H1 (cell line): ENCODE measurements at regions not wholly inside any gene's neighbourhood (a gene's known extent, or its start where the extent isn't known, plus 50 kb on each side); places are given as distances from the start of the nearest gene placed in this dataset.

Experiments
- CTCF ChIA-PET: fragments of 300-600 bp; sonication (Branson Sonifier 250); formaldehyde crosslinking; loops from one replicate; lab custom pipeline; 2021; ENCODE audit not compliant: partially characterized antibody; lab: Charles Lee
- POLR2A ChIA-PET: fragments of 300-600 bp; sonication (Branson Sonifier 250); formaldehyde crosslinking; loops from one replicate; lab custom pipeline; 2021; ENCODE audit warnings: inconsistent platforms; ENCODE audit not compliant: partially characterized antibody; lab: Charles Lee
- DNase-seq, 2 experiments: peaks; one replicate each; pipeline versions ENCODE4 v3.0.0 to v3.0.0-alpha.2; 2010 to 2022; ENCODE audit warnings: low spot score in 2 of 2, low read depth in 1 of 2, mixed read lengths in 1 of 2
- FAIRE-seq: peaks from 2 replicates; lab custom pipeline; 2011; peaks lifted over from hg19 to GRCh38; lab: Jason Lieb, UNC
- H2AFZ ChIP-seq: 2 replicates; pipeline ENCODE4 v1.8.1; 2012; ENCODE audit warnings: low read length, inconsistent platforms
- H2AK5ac ChIP-seq: 2 replicates; pipeline ENCODE4 v1.6.1; 2013; ENCODE audit warnings: low read depth, low read length
- H2BK120ac ChIP-seq: replicated peaks from 2 replicates; pipeline ENCODE3; 2013; ENCODE audit warnings: low read depth, low read length, inconsistent platforms
- H2BK12ac ChIP-seq: 2 replicates; pipeline ENCODE4 v1.6.1; 2013; ENCODE audit warnings: low read depth, low read length
- H2BK15ac ChIP-seq: 2 replicates; pipeline ENCODE4 v1.6.1; 2013; ENCODE audit warnings: low read length
- H2BK20ac ChIP-seq: 2 replicates; pipeline ENCODE4 v1.6.1; 2013; ENCODE audit warnings: low read length
- H2BK5ac ChIP-seq: 2 replicates; pipeline ENCODE4 v1.6.1; 2013; ENCODE audit warnings: low read depth, low read length
- H3K14ac ChIP-seq: 2 replicates; pipeline ENCODE4 v1.6.1; 2013; ENCODE audit warnings: inconsistent platforms; ENCODE audit not compliant: insufficient read length
- H3K18ac ChIP-seq: 2 replicates; pipeline ENCODE4 v1.6.1; 2013; ENCODE audit warnings: low read length; ENCODE audit errors: extremely low read depth
- H3K23ac ChIP-seq: 2 replicates; pipeline ENCODE4 v1.6.1; 2013; ENCODE audit warnings: inconsistent platforms; ENCODE audit not compliant: insufficient read length
- H3K23me2 ChIP-seq: 2 replicates; pipeline ENCODE4 v1.6.1; 2013; ENCODE audit warnings: low read depth, low read length
- H3K27ac ChIP-seq: 2 replicates; pipeline ENCODE4 v1.6.1; 2011; ENCODE audit warnings: low read depth, low read length, inconsistent platforms
- H3K27me3 ChIP-seq, 4 experiments: replicated peaks in 1 of 4; 1 replicate in 1 of 4; 2 replicates in 3 of 4; pipeline versions ENCODE4 v1.6.1 to v1.8.1; 2011 to 2013; ENCODE audit warnings: low read length in 3 of 4, mild to moderate bottlenecking in 3 of 4, inconsistent platforms in 2 of 4, mixed read lengths in 2 of 4, moderate library complexity in 1 of 4; ENCODE audit not compliant: control insufficient read depth in 3 of 4, insufficient read depth in 3 of 4; ENCODE audit errors: extremely low read depth in 1 of 4
- H3K36me3 ChIP-seq, 4 experiments: 2 replicates each; pipeline versions ENCODE4 v1.6.1 to v1.8.1; 2011 to 2013; ENCODE audit warnings: mild to moderate bottlenecking in 4 of 4, low read length in 3 of 4, moderate library complexity in 2 of 4, control low read depth in 1 of 4, inconsistent platforms in 1 of 4; ENCODE audit not compliant: insufficient read depth in 4 of 4, control insufficient read depth in 2 of 4
- H3K4ac ChIP-seq: replicated peaks from 2 replicates; pipeline ENCODE3; 2013; ENCODE audit warnings: low read length, low read depth, mixed read lengths, inconsistent platforms; ENCODE audit not compliant: insufficient read length
- H3K4me1 ChIP-seq, 4 experiments: replicated peaks in 1 of 4; 1 replicate in 1 of 4; 2 replicates in 3 of 4; pipeline versions ENCODE4 v1.6.1 to v1.8.1; 2011 to 2013; ENCODE audit warnings: low read length in 3 of 4, inconsistent platforms in 2 of 4, mixed read lengths in 1 of 4; ENCODE audit not compliant: insufficient read depth in 4 of 4, control insufficient read depth in 3 of 4
- H3K4me2 ChIP-seq, 2 experiments: 2 replicates each; pipeline versions ENCODE4 v1.6.1 to v1.8.1; 2011 to 2013; ENCODE audit warnings: low read depth in 2 of 2, low read length in 2 of 2, control low read depth in 1 of 2, inconsistent platforms in 1 of 2, mild to moderate bottlenecking in 1 of 2; ENCODE audit not compliant: insufficient read depth in 1 of 2
- H3K4me3 ChIP-seq, 4 experiments: fragments of 200-600, 300-600 bp in 1 of 4; sonication (generic), shearing (Covaris generic), sonication (Bioruptor Twin) in 1 of 4; 2 replicates each; pipeline versions ENCODE4 v1.5.1 to v1.8.1; 2011 to 2016; ENCODE audit warnings: low read length in 4 of 4, low read depth in 3 of 4, control low read depth in 2 of 4, inconsistent platforms in 2 of 4, mild to moderate bottlenecking in 2 of 4, mixed read lengths in 1 of 4, moderate library complexity in 1 of 4; ENCODE audit not compliant: insufficient read depth in 2 of 4; ENCODE audit errors: extremely low read depth in 1 of 4
- H3K56ac ChIP-seq: replicated peaks from 2 replicates; pipeline ENCODE3; 2013; ENCODE audit warnings: low read depth, mild to moderate bottlenecking, mixed read lengths, low read length, inconsistent platforms; ENCODE audit not compliant: insufficient read length
- H3K79me1 ChIP-seq: 2 replicates; pipeline ENCODE4 v1.6.1; 2013; ENCODE audit warnings: low read depth, low read length, control low read depth
- H3K79me2 ChIP-seq, 2 experiments: 2 replicates each; pipeline versions ENCODE4 v1.6.1 to v1.8.1; 2012 to 2013; ENCODE audit warnings: low read length in 2 of 2, mild to moderate bottlenecking in 2 of 2, inconsistent platforms in 1 of 2; ENCODE audit not compliant: insufficient read depth in 2 of 2, control insufficient read depth in 1 of 2
- H3K9ac ChIP-seq, 4 experiments: replicated peaks in 1 of 4; 1 replicate in 1 of 4; 2 replicates in 3 of 4; pipeline versions ENCODE4 v1.6.1 to v1.8.1; 2011 to 2013; ENCODE audit warnings: low read depth in 3 of 4, low read length in 3 of 4, control low read depth in 2 of 4, mild to moderate bottlenecking in 2 of 4, moderate library complexity in 2 of 4, inconsistent platforms in 1 of 4; ENCODE audit errors: extremely low read depth in 1 of 4
- H3K9me3 ChIP-seq, 2 experiments: 2 replicates each; pipeline versions ENCODE4 v1.6.1 to v1.8.1; 2012 to 2013; ENCODE audit warnings: mild to moderate bottlenecking in 2 of 2, moderate library complexity in 2 of 2, control low read depth in 1 of 2, inconsistent platforms in 1 of 2, low read depth in 1 of 2, low read length in 1 of 2, mixed read lengths in 1 of 2; ENCODE audit not compliant: insufficient read depth in 2 of 2
- H4K20me1 ChIP-seq, 2 experiments: replicated peaks in 1 of 2; 2 replicates each; pipeline versions ENCODE3 to v1.8.1; 2011 to 2013; ENCODE audit warnings: inconsistent platforms in 2 of 2, low read length in 2 of 2, mild to moderate bottlenecking in 1 of 2; ENCODE audit not compliant: insufficient read depth in 2 of 2, control insufficient read depth in 1 of 2
- H4K5ac ChIP-seq: 2 replicates; pipeline ENCODE4 v1.6.1; 2013; ENCODE audit warnings: low read length, low read depth, mixed read lengths, inconsistent platforms; ENCODE audit not compliant: insufficient read length
- H4K8ac ChIP-seq: 2 replicates; pipeline ENCODE4 v1.8.0; 2013; ENCODE audit warnings: mild to moderate bottlenecking, moderate library complexity, low read length, inconsistent platforms; ENCODE audit not compliant: insufficient read depth; ENCODE audit errors: extremely low read depth
- H4K91ac ChIP-seq: replicated peaks from 2 replicates; pipeline ENCODE3; 2013; ENCODE audit warnings: low read length, mixed read lengths, inconsistent platforms; ENCODE audit not compliant: insufficient read length
- ATF2 ChIP-seq: IDR thresholded peaks from 2 replicates; pipeline ENCODE4 v1.6.1; 2012; ENCODE audit warnings: low read length, inconsistent platforms
- BRCA1 ChIP-seq: IDR thresholded peaks from 2 replicates; pipeline ENCODE4 v1.6.1; 2012; ENCODE audit warnings: low read depth, low read length, improper control_type of control experiment
- CBX5 ChIP-seq: fragments of 300-800, 300-1000 bp; sonication (generic); IDR thresholded peaks from 2 replicates; pipeline ENCODE4 v1.7.1; 2016; ENCODE audit warnings: antibody characterized with exemption, low read length, low read depth
- GABPA ChIP-seq: IDR thresholded peaks from 2 replicates; pipeline ENCODE4 v1.6.1; 2011; ENCODE audit warnings: mild to moderate bottlenecking, low read length, moderate library complexity, borderline replicate concordance; ENCODE audit not compliant: insufficient read depth
- HDAC6 ChIP-seq: IDR thresholded peaks from one replicate; pipeline ENCODE4 v1.7.1; 2012; ENCODE audit warnings: low read depth, mild to moderate bottlenecking, inconsistent platforms, low read length, moderate library complexity
- RNF2 ChIP-seq: fragments of 200-900, 300-1000 bp; sonication (generic); IDR thresholded peaks from 2 replicates; pipeline ENCODE4 v1.7.1; 2016; ENCODE audit warnings: borderline replicate concordance, low read depth, mild to moderate bottlenecking, antibody characterized with exemption, low read length; ENCODE audit not compliant: poor library complexity, severe bottlenecking; ENCODE audit errors: missing control alignments
- SP2 ChIP-seq: IDR thresholded peaks from 2 replicates; pipeline ENCODE4 v1.6.1; 2012; ENCODE audit warnings: mild to moderate bottlenecking, low read length, inconsistent platforms
- YY1 ChIP-seq: IDR thresholded peaks from 2 replicates; pipeline ENCODE4 v1.6.1; 2011; ENCODE audit warnings: low read depth, mild to moderate bottlenecking, low read length
- WGBS, 2 experiments: shearing (Covaris generic) in 1 of 2; methylation state at CpG; one replicate each; pipeline versions ENCODE4 v1.1.6 to v1.1.7; 2013 to 2015; ENCODE audit warnings: low lambda C conversion rate in 2 of 2, mixed read lengths in 2 of 2, inconsistent platforms in 1 of 2, low coverage in 1 of 2, missing lambda C conversion rate in 1 of 2; ENCODE audit not compliant: insufficient replicate concordance in 2 of 2, insufficient coverage in 1 of 2, insufficient read length in 1 of 2; ENCODE audit errors: extremely low coverage in 1 of 2, missing lambda C conversion rate in 1 of 2; 5-methylcytosine and 5-hydroxymethylcytosine counted together
- TF ChIP-seq, protein P1 (sequence below), 3 experiments: IDR thresholded peaks; 1 replicate in 2 of 3; 2 replicates in 1 of 3; pipeline versions ENCODE4 v1.5.1 to v1.6.1; 2011; ENCODE audit warnings: low read length in 3 of 3, mild to moderate bottlenecking in 3 of 3, inconsistent platforms in 2 of 3, low read depth in 1 of 3, moderate library complexity in 1 of 3; ENCODE audit not compliant: insufficient read depth in 1 of 3; ENCODE audit errors: control extremely low read depth in 1 of 3

DNA sequence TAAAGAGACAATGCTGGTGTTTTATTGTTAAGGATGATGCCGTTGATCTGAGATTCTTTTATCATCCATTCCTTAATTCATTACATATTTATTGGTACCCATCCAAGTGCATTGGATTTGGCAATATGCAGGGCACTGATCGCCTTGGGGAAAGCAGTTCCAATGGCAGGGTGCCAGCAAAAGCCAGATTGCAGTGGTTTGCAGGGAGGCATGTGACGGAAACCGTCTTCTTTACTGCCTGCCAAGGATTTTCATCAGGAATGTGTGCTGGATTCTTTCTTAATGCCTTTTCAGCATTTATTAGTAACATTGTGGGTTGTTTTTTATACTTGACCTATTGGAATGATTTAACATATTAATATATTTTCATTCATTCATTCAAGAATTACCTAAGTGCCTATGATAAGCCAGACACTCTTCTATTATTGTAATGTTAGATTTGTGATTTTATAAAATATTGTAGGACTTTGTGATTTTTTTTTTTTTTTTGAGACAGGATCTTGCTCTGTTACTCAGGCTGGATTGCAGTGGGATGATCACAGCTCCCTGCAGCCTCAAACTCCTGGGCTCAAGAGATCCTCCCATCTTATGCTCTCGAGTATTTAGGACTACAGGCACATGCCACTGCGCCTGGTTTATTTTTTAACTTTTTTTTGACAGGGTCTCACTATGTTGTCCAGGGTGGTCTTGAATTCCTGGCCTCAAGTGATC, 93.4 kb upstream of the TNRC6A start:
- Histone ChIP-seq H2AFZ (no peak overlapping the region), H2BK120ac (no peak overlapping the region), H3K27me3 (no peaks in the 10 kb centered on the region), H2BK12ac (no peak overlapping the region), H4K20me1 (no peaks in the 10 kb centered on the region), H3K79me2 (no peaks in the 10 kb centered on the region), H4K91ac (no peak overlapping the region), H3K56ac (no peak overlapping the region), H2BK5ac (no peak overlapping the region), H3K79me1 (no peaks in the 10 kb centered on the region), H4K5ac (no peak overlapping the region), H3K4me1 (no peaks in the 10 kb centered on the region), H3K23ac (no peak overlapping the region), H2BK20ac (no peak overlapping the region), H2AK5ac (no peak overlapping the region), H3K14ac (no peak overlapping the region), H4K8ac (no peak overlapping the region), H3K23me2 (no peaks in the 10 kb centered on the region), H3K4me3 (no peak overlapping the region), H3K18ac (no peak overlapping the region), H3K9me3 (no peaks in the 10 kb centered on the region), H3K36me3 (no peaks in the 10 kb centered on the region), H3K4me2 (no peak overlapping the region), H3K4ac (no peak overlapping the region), H3K9ac (no peak overlapping the region), H2BK15ac (no peak overlapping the region), H3K27ac (no peak overlapping the region)
- DNase-seq (no peak), FAIRE-seq (no peak)
- ChIA-PET POLR2A (interaction anchor here (0.7 kb wide), 1 partner anchor 145 kb away, joined by 3 read pairs; no protein-coding TSS in a partner anchor), CTCF (no interaction called here)
- 92% methylated on average over 6 of the region's 6 CpGs; no CpG with 5 or more reads in 1 of the 2 experiments for WGBS, 2 experiments
- no peak for TF ChIP-seq BRCA1
- TF ChIP-seq YY1: no peak
- TF ChIP-seq RNF2: no peak
- no peak for TF ChIP-seq SP2
- TF ChIP-seq, protein P1, sequence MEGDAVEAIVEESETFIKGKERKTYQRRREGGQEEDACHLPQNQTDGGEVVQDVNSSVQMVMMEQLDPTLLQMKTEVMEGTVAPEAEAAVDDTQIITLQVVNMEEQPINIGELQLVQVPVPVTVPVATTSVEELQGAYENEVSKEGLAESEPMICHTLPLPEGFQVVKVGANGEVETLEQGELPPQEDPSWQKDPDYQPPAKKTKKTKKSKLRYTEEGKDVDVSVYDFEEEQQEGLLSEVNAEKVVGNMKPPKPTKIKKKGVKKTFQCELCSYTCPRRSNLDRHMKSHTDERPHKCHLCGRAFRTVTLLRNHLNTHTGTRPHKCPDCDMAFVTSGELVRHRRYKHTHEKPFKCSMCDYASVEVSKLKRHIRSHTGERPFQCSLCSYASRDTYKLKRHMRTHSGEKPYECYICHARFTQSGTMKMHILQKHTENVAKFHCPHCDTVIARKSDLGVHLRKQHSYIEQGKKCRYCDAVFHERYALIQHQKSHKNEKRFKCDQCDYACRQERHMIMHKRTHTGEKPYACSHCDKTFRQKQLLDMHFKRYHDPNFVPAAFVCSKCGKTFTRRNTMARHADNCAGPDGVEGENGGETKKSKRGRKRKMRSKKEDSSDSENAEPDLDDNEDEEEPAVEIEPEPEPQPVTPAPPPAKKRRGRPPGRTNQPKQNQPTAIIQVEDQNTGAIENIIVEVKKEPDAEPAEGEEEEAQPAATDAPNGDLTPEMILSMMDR (IDR thresholded peaks at IDR 0.05; ENCODE audit: control extremely low read depth in 1 of 3, insufficient read depth in 1 of 3, low read depth in 1 of 3, low read length in 3 of 3): no peak
- no peak for TF ChIP-seq HDAC6
- no peak for TF ChIP-seq ATF2
- TF ChIP-seq GABPA: no peak
- no peak for TF ChIP-seq CBX5
